ENCODE measurements at regions not wholly inside any gene's neighbourhood (a gene's known extent, or its start where the extent isn't known, plus 50 kb on each side); places are given as distances from the start of the nearest gene placed in this dataset.

DNA sequence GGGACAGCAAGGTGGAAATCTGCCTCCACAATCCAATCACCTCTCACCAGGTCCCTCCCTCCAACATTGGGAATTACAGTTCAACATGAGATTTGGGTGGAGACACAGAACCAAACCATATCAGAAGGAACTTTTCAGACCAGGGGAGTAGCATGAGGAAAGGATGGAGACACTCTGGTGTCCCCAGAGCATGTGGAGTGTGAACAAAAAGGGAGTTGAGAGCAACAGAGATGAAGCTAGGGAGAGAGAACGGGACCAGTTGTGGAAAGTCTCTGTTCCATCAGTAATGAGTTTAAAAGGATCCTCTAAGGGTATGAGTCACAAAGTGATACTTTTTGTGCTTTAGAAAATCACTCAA is 382.0 kb downstream of the SFMBT2 start:
- DNase-seq (ENCODE audit: low read depth in 4 of 4, low spot score in 2 of 4), result no peak

DNA sequence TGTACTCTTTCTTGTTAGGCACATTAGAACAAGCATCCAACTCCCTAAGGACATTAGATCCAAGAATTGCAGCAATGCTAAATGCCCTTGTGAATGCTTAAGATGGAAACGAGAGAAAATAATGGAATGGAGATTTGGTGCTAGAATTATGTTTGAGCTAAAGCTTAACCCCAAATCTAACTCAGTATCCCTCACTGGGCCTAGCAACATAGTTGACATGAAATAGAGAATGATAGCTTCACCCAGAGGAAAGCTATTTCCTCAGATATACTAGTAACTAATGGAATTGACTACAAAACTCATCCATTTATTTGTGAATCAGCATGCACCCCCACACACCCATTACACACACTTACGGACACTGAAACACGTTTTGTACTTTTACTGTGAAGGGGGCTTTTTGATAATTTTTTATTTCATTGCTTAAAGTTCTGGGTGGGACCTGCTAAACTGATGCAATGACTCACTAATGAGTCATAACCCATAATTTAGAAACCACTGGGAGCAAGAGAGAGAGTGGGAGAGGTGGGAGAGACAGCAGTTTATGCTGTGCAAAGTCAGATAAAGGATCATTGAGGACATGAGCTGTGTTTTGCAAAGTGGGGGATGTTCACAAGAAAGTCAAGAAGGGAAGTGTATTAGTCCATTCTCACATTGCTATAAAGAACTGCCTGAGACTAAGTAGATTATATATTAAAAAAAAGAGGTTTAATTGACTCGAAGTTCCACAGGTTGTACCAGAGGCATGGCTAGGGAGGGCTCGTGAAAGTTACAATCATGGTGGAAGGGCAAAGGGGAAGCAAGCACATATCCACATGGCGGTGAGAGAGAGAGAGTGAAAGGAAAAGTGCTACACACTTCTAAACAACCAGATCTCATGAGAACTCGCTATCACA is 382.7 kb downstream of the SFMBT2 start:
- DNase-seq (ENCODE audit: low read depth in 4 of 4, low spot score in 2 of 4), result no peak

DNA sequence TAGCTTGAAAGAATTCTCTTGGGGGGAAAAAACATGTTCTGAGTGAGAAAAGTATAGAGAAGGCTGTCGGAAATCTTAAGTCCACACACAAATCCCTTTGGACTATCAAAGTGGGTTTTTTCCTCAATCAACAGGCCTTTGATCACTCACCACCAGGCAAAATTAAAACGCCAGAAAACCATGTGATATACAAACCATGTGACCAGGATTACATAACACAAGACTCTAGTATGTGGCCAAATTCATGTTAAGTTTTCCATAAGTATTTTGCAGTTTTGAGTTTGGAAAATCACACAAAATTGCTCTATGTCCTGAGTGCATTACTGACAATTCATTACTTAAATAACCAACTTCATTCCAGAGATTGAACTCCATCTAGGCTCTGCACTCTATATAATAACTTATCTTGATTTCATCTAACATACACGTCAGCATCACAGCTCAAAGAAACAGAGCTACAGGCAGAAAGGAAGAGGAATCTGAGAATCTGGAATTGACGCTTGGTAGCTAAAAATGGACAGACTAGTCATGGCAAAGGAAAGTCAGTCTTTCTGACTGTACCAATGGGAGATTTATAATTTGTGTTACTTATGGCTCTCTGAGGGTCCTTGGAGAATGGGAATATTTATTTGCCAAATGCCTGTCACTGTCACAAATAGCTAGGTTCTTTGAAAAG is 383.5 kb downstream of the SFMBT2 start:
- DNase-seq (ENCODE audit: low read depth in 4 of 4, low spot score in 2 of 4), result no peak

DNA sequence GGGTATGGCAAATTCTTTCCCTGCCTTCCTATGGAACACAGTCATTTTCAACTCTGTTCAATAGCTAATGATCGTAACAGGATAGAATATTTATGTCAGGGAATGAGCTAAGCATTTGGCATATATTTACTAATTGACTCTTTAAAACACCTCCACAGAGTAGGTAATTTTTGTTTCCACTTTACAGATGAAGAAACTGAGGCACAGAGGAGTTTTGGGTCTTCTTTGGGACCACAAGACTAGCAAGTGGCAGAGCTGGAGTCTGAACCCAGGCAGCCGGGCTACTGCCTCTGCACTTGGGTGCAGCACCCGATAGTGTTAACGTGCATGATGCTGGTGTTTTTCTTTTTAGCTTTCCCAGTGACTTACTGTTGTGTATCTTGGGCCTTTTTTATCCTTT is 384.0 kb downstream of the SFMBT2 start:
- DNase-seq (ENCODE audit: low read depth in 4 of 4, low spot score in 2 of 4), result no peak

DNA sequence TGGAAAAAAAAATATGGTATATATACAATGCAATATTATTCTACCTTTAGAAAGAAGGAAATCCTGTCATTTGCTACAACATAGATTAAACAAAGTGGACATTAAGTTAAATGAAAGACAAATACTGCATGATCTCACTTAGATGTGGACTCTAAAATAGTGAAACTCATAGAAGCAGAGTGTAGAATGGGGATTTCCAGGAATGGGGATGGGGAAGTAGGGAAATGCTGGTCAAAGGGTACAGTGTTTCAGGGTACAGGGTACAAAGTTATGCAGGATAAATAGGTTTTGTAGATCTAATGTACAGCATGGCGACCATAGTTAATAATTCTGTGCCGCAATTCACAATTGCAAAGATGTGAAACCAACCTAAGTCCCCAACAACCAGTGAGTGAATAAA is 385.5 kb downstream of the SFMBT2 start:
- no peak for DNase-seq (ENCODE audit: low read depth in 4 of 4, low spot score in 2 of 4)

DNA sequence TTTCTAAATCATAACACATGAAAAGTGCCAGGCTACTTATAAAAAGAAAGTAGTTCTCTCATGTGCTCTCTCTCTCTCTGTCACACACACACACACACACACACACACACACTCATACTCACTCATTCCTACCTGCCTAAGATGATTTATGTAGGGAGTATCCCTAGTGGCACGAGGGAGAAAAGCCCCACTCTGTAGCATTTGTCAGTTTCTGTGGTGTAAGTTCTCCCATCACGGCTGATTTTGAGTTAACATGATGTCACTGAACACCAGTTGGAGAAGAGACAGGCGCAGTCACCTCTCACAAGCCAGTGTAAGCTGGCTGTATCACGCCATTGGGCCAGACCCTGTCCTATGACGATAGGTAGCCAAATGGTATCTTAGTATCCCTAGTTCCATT is 395.4 kb downstream of the SFMBT2 start:
- DNase-seq (ENCODE audit: low read depth in 4 of 4, low spot score in 2 of 4), result no peak

DNA sequence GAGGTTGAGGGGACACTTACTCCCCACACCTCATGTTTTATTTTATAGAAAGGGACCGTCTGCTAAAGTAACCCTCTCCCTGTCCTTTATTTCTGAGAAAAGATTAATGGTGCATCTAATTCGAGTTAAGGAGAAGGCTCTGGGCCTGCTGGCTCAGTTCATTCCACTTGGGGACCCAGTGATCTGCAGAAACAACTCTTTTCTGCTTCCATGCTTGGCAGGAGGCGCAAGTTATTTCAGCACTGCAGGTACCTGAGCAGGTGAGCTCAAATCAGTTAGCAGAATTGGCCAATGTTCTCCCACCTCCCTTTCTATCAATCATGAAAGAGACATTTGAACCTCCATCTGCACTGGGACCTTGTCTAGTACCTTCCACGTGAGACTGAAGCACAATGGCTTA is 396.1 kb downstream of the SFMBT2 start:
- no peak for DNase-seq (ENCODE audit: low read depth in 4 of 4, low spot score in 2 of 4)

DNA sequence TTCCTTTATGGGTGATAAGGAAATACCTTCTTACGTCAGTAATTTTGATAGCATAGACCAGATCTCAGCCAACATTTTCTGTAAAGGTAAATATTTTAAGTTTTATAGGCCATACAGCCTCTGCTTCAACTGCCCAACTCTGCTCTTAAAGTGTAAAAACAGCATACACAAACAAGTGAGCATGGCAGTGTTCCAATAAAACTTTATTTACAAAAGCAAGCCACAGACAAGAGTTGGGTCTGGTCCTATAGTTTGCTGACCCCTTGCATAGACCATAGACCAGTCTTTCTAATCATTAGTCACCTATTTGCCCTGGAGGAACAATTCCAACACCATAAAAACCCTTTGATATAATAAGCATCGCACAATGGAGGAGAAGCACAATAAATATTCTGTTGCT is 398.8 kb downstream of the SFMBT2 start:
- no peak for DNase-seq (ENCODE audit: low read depth in 4 of 4, low spot score in 2 of 4)

DNA sequence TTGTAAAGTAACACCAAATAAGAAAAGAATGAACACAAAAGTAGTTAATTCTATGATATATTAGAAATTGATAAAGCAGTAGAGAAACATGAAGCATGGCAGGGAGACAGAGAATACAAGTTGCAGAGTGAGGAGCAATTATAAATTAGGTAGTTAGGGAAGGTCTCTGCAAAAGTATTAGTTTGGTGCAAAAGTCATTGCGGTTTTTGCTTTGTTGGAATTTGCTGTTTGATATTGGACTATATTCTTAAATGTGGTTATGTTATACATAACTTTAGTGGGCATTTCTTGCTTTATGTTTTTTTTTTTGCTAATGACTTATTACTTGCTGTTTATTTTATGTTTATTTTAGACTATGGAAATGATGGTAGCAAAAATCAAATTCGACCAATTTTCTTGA is 402.2 kb downstream of the SFMBT2 start:
- no peak for DNase-seq (ENCODE audit: low read depth in 4 of 4, low spot score in 2 of 4)

DNA sequence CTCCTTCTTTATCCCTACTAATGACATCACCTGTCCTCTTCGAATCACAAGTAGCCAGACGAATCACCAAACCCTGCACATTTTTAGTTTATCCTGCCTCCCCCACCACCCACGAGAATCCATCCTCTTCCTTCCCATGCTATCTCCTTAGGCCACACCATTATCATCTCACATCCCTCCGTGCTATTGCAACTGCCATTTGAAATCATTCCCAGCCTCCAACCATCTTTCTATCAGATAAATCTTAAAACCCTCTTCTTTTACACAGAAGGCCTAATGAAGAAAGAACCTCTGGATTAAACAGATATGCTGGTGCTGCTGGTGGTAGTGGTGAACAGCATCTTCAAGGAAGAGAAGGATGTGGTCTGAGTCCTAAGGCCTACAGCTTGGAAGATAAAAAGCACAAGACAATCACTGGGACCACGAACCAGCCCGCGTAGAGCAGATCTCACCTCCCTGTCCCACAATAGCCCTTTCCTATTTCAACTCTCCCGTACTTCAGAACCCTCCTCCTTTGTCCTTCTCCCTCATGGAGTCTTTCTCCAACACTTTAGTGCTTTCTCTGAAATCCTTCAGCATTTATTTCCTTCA is 403.1 kb downstream of the SFMBT2 start:
- DNase-seq (ENCODE audit: low read depth in 4 of 4, low spot score in 2 of 4), result no peak

DNA sequence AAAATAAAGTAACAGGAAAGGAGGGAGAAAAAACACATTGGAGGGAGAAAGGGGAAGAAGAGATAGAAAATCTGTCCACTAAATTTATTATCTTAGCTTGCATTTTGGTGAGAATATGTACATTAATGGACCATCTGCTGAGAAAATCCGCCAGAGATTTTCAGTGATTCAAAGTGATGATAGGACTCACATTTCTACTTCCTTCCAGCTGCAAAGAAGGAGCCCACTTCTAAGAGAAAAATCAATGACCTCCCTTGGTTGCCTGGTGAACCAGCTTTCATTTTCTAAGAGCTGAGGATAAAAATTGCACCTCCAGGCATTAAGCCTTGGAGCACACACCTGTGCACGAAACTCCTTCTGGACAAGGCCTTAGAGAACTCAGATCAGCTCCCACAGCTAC is 404.3 kb downstream of the SFMBT2 start:
- no peak for DNase-seq (ENCODE audit: low read depth in 4 of 4, low spot score in 2 of 4)

DNA sequence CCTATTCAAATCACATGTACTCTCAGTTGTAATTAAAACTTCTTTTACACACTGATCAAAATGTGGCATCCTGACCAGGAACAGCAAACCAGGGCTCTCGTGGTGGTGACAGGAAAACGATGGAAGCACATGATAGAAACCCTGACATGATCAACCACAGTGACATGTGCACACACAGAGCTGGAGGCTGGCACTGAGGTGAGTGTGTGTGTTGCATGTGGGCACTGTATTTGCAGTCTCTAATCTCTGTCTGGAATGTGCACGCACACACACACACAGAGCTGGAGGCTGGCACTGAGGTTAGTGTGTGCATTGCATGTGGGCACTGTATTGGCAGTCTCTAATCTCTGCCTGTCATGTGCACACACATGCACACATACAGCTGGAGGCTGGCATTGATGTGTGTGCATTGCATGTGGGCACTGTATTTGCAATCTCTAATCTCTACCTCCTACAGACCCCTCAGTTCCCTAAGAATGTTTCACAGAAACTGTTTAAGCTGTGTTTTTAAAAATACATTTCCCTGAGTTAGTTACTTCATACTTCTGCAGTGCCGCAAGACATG is 406.9 kb downstream of the SFMBT2 start:
- DNase-seq (ENCODE audit: low read depth in 4 of 4, low spot score in 2 of 4), result no peak

DNA sequence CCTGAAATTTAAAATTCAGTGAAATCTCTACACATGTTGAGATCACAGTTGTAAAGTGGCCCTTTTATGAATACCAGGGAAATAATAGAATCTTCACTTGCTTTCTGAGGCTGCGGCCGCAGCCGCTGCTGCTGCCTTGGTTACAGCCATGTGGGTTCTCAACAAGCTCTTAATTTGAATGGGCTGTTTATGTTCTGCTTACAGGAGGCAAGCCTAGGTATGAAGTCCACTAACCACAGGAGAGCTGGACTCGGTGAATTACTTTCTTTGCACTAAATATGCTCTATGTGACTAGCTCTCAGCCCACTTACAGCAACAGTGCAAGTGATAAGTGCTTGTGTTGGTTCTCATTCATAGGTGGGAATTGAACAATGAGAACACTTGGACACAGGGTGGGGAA is 410.8 kb downstream of the SFMBT2 start:
- no peak for DNase-seq (ENCODE audit: low read depth in 4 of 4, low spot score in 2 of 4)

DNA sequence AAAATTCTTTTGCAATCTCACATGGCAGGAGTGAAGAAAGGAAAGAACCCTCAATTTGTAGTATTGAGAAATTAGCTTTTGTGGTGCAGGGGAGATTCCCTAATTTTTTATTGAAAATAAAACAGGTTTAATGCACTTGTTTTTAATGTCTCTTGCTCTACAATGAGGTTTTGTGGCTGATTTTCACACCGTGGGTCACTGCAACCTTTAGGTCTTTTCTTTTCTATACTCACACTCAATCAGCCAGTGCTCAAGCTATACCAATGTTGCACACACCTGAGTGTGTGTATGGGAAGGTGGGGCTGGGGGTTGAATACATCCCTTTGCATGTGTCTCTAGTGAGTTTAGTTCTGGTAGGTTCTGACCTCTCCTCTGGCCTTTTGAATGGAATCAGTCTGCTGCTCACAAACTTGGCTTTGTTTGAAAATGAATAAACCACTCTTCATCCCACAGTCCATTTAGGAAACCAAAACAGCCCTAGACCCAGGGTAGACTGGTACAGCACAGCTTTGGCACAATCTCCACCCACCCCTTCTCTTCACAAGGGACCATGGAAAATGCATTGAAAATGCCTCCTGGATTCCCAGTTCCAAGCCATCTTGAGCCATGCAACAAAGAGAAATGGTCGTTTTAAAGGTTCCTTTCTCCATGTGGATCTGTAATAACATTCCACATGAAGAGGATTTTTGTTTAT is 411.5 kb downstream of the SFMBT2 start:
- no peak for DNase-seq (ENCODE audit: low read depth in 4 of 4, low spot score in 2 of 4)

DNA sequence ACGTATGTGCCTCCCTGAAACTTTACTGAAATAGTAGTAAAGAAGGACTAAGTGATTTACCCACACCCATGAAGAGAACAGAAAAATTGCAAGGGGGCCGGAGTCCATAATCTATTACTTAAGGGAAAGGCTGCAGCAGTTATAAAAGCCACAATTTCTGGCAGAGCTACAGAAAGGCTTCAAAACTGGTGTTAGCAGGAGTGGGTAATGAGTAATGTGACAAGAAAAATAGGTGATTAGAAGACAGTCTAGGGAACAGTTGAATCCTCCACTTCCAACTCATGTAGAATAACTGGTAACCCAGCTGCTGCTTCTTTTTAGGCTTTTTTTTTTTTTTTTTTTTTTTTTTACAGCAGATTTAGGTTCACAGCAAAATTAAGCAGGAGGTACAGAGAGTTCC is 413.3 kb downstream of the SFMBT2 start:
- no peak for DNase-seq (ENCODE audit: low read depth in 4 of 4, low spot score in 2 of 4)

DNA sequence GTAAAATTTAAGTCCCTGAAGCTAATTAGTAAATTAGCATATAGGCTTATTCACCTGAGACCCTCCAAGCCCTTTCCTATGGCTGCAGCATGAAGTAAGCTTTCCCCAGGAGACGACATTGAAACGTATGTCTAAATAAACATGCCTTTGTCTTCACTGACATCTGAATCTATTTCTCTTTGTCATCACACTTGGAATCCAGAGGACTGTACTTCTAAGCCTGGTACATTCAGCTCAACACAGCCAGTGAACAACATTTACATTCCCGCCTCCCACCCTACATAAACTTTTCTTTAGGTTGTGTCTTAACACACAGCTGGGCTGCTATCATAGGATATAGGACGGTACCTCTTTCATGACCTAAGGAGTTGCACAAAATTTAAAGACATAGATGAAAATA is 414.4 kb downstream of the SFMBT2 start:
- DNase-seq (ENCODE audit: low read depth in 4 of 4, low spot score in 2 of 4), result no peak

DNA sequence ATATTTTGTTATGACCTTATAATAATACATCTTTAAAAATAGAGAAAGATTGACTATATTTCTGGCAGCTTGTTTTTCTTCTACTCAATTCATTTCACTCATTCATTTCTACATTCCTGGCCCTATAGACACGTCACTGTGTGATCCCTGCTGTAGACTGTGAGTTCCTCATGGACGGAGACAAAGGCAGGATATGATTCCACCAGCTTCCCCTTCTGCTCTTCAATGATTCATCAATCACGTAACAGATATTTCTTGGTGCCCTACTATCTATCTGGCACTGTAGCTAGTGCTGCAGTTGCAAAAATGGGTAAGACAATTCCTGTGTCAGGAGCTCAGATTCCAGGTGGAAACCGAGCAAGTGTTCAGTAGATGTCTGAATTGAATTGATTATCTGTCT is 415.0 kb downstream of the SFMBT2 start:
- DNase-seq (ENCODE audit: low read depth in 4 of 4, low spot score in 2 of 4), result no peak

DNA sequence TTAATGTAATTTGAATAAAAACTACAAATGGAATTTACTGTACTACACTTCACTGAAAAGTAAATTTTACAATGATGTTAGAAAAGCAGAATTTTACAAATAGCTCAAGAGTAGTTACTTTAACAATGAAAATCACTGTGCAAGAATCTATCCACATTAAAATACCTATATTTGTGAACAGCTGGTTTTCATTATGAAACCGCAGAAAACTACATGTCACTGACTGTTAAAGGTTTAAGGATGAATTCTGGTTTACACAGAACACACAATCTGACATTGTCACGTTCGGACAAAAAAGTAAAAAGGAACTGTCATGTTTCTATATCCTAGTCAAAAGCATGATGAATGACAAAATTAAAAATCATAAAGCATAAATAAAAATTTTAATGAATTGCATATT is 415.3 kb upstream of the PRKCQ start:
- DNase-seq (ENCODE audit: low read depth in 4 of 4, low spot score in 2 of 4), result no peak

DNA sequence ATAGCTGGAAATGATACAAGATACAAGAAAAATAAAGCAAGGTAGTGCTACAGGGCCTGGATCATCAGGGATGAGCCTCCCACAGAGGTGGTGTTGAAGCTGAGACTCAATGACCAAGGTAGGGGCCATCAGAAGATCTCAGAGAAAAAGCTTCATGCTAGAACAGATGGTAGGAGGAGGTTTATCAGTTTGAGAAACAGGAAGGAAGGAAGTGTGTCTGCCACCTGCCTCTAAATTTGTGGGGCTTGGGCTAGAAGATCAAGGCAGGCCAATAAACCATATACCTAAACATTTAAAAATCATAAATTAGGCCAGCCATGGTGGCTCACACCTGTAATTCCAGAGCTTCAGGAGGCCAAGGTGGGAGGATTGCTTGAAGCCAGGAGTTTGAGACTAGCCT is 410.8 kb upstream of the PRKCQ start:
- no peak for DNase-seq (ENCODE audit: low read depth in 4 of 4, low spot score in 2 of 4)

DNA sequence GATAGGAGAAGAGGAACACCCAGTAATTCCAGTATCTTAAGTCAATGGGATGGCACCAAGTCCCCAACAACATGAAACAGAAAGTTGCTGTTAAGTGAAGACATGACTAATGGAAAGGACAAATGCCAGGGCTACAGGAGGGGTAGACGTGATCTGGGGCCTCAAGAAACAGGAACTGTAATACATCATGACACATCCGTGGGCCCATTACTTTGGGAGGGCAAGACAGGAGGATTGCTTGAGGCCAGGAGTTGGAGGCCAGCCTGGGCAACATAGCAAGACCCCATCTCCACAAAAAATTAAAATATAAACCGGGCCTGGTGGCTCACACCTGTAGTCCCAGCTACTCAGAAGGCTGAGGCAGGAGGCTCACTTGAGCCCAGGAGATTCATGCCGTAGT is 408.6 kb upstream of the PRKCQ start:
- DNase-seq (ENCODE audit: low read depth in 4 of 4, low spot score in 2 of 4), result no peak

DNA sequence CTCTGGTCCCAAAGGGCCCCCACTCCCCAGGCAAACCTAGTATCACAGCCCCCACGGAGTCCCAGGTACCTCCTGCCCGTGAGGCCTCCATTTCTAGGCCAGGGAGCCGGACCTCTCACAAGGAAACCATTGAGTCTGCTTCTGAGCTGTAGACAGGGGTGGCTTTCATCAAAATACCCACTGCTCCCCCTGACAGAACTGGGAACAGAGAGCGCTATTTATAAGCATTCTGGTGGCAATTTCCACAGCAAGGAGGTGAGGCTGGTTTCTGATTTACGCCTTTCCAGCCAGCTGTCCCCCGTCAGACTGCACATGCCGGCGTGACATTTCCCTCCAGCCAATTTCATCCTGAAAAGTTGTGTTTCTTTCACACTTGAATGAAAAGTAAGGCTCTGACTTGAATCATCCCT is 407.5 kb upstream of the PRKCQ start:
- peak in 3 of 4 donors; percentile 5 to 39 (median 32) for DNase-seq (ENCODE audit: low read depth in 4 of 4, low spot score in 2 of 4)

All from left renal cortex interstitium (tissue), 4 donors.